Nephron (organoid): ENCODE measurements at regions not wholly inside any gene's neighbourhood (a gene's known extent, or its start where the extent isn't known, plus 50 kb on each side); places are given as distances from the start of the nearest gene placed in this dataset.

Experiments used
- H3K27ac Mint-ChIP-seq, 3 experiments: 2 replicates each; pipeline ENCODE4 v1.8.0; 2020; ENCODE audit warnings: mixed read lengths in 3 of 3, mild to moderate bottlenecking in 2 of 3, moderate library complexity in 1 of 3
- H3K27me3 Mint-ChIP-seq: 2 replicates; pipeline ENCODE4 v1.8.0; 2021; ENCODE audit warnings: low read depth, mild to moderate bottlenecking, moderate library complexity, mixed read lengths
- H3K36me3 Mint-ChIP-seq: 2 replicates; pipeline ENCODE4 v1.8.0; 2020; ENCODE audit warnings: low read depth, mixed read lengths
- H3K4me1 Mint-ChIP-seq: 2 replicates; pipeline ENCODE4 v1.8.0; 2020; ENCODE audit warnings: mixed read lengths
- H3K4me3 Mint-ChIP-seq, 3 experiments: 2 replicates each; pipeline ENCODE4 v1.8.0; 2020; ENCODE audit warnings: mild to moderate bottlenecking in 3 of 3, mixed read lengths in 3 of 3, moderate library complexity in 2 of 3
- H3K9me3 Mint-ChIP-seq: 2 replicates; pipeline ENCODE4 v1.8.0; 2020; ENCODE audit warnings: mixed read lengths
- CTCF ChIP-seq, 3 experiments: fragments of 200-600 bp; sonication (generic); IDR thresholded peaks; one replicate each; pipeline ENCODE4 v1.5.0; 2021; ENCODE audit warnings: antibody characterized with exemption in 3 of 3; ENCODE audit not compliant: unreplicated experiment in 3 of 3

GRCh38 chr1:222104097-222104496, 362.2 kb upstream of the DUSP10 start:
- Mint-ChIP-seq H3K27me3 (peaks cover 35% of the 10 kb centered on the region), H3K36me3 (no peaks in the 10 kb centered on the region), H3K9me3 (no peaks in the 10 kb centered on the region), H3K27ac (peak overlapping the region in 1 of 3 experiments; percentile 67), H3K4me3 (no peak overlapping the region), H3K4me1 (peaks cover 16% of the 10 kb centered on the region)
- no peak for TF ChIP-seq CTCF (IDR thresholded peaks at IDR 0.05; ENCODE audit: unreplicated experiment in 3 of 3)

- Mint-ChIP-seq H3K27me3 (peaks cover 12% of the 10 kb centered on the region), H3K9me3 (no peaks in the 10 kb centered on the region), H3K4me3 (no peak overlapping the region), H3K27ac (no peak overlapping the region), H3K4me1 (peaks cover 11% of the 10 kb centered on the region), H3K36me3 (no peaks in the 10 kb centered on the region)
- TF ChIP-seq CTCF (IDR thresholded peaks at IDR 0.05; ENCODE audit: unreplicated experiment in 3 of 3) = no peak
Observed at GRCh38 chr1:222099746-222100145, 357.9 kb upstream of the DUSP10 start.

GRCh38 chr1:222098404-222098803, 356.5 kb upstream of the DUSP10 start:
- TF ChIP-seq CTCF (IDR thresholded peaks at IDR 0.05; ENCODE audit: unreplicated experiment in 3 of 3) = no peak
- no peaks in the 10 kb centered on the region for H3K4me1 Mint-ChIP-seq
- H3K4me3 Mint-ChIP-seq = no peak overlapping the region
- H3K27ac Mint-ChIP-seq = no peak overlapping the region
- peaks cover 12% of the 10 kb centered on the region for H3K27me3 Mint-ChIP-seq
- H3K9me3 Mint-ChIP-seq = no peaks in the 10 kb centered on the region
- no peaks in the 10 kb centered on the region for H3K36me3 Mint-ChIP-seq

- Mint-ChIP-seq H3K9me3 (no peaks in the 10 kb centered on the region), H3K36me3 (no peaks in the 10 kb centered on the region)
- no peak for TF ChIP-seq CTCF (IDR thresholded peaks at IDR 0.05; ENCODE audit: unreplicated experiment in 3 of 3)
Observed at GRCh38 chr1:222097588-222097987, 355.7 kb upstream of the DUSP10 start.

GRCh38 chr1:222096883-222097282, 355.0 kb upstream of the DUSP10 start:
- TF ChIP-seq CTCF (IDR thresholded peaks at IDR 0.05; ENCODE audit: unreplicated experiment in 3 of 3) = no peak
- H3K27me3 Mint-ChIP-seq = peaks cover 8% of the 10 kb centered on the region
- H3K9me3 Mint-ChIP-seq = no peaks in the 10 kb centered on the region
- H3K27ac Mint-ChIP-seq = no peak overlapping the region
- H3K36me3 Mint-ChIP-seq = no peaks in the 10 kb centered on the region
- H3K4me1 Mint-ChIP-seq = no peaks in the 10 kb centered on the region
- H3K4me3 Mint-ChIP-seq = no peak overlapping the region

More at GRCh38 chr1:222097588-222097987, 355.7 kb upstream of the DUSP10 start:
- Mint-ChIP-seq H3K4me1 (no peaks in the 10 kb centered on the region), H3K27me3 (peaks cover 12% of the 10 kb centered on the region), H3K27ac (no peak overlapping the region), H3K4me3 (no peak overlapping the region)

- no peaks in the 10 kb centered on the region for H3K4me1 Mint-ChIP-seq
- no peak overlapping the region for H3K4me3 Mint-ChIP-seq
- H3K36me3 Mint-ChIP-seq = no peaks in the 10 kb centered on the region
- TF ChIP-seq CTCF (IDR thresholded peaks at IDR 0.05; ENCODE audit: unreplicated experiment in 3 of 3) = peak in 2 of 3 experiments; percentile 4
- peaks cover 5% of the 10 kb centered on the region for H3K27me3 Mint-ChIP-seq
- no peak overlapping the region for H3K27ac Mint-ChIP-seq
- no peaks in the 10 kb centered on the region for H3K9me3 Mint-ChIP-seq
Observed at GRCh38 chr1:222096476-222096772, 354.5 kb upstream of the DUSP10 start.
